ENCODE measurements at regions not wholly inside any gene's neighbourhood (a gene's known extent, or its start where the extent isn't known, plus 50 kb on each side); places are given as distances from the start of the nearest gene placed in this dataset.

- peak; percentile 42 for DNase-seq
These were observed 144.8 kb downstream of the ETS2 start for GRCh38 chr21:38950435-38951094.

GRCh38 chr21:38949070-38949380 is 143.3 kb downstream of the ETS2 start:
- no peak for DNase-seq

DNA sequence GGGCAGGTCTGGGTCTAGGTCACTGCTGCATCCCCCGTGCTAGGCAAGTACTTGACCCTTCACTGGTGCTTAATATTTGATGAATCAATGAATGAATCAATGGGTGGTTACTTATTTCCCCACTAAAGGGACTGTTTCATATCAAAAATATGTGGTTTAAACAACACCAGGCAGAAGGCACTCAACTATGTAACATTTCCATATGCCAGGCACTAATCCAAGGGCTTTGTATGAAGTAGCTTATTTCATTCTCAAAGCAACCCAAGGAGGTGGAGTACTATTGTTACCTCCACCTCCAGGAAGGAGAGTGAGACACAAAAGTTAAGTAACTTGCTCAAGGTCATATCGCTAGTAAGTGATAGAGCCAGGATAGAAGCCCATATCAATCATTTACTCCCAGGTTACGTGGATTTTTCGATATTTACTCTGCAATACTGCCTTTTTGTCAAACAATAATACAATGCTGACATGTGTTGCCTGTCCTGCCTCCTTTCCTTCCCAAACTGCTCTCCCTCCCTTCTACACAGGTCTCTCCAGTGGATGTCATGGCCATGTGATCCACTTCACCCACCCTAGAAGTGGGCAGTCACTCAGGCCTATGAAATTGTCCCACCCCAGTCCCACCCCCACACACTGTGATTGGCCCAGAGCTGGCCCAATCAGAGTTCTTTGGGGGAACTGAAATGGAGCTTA is 142.8 kb downstream of the ETS2 start:
- DNase-seq, result no peak

DNA sequence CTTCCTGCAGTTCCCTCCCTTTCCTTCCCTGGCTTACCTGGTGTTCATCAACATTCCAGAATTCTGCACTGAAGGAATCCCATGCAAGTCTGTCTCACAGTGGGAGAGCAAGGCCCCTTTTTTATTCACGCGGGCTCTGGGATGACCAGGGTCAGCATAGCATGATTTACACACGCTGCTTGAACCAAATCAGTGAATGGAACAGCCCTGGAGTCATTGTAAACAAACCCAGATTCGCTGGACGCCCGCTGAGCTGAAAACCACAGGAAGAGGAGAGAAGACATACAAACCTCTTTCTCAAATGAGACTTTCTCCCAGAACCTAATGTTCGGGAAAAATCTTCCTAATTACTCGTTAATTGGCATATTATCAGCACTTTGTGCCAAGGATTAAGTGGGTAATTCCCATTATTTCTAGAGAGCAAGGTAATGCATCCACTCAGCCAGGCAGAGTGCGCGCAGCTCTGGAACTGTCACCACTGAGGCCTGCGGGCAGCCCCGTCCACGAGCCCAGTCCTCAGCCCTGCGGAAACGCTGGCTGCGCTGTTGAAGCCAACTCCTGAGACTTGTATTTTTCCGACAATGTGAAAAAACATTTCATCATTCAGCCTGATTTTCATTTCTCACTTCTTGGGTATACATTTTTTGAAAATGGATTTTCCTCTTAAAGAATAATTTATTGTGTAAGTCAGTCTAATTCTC is 140.0 kb downstream of the ETS2 start:
- DNase-seq, result no peak

DNA sequence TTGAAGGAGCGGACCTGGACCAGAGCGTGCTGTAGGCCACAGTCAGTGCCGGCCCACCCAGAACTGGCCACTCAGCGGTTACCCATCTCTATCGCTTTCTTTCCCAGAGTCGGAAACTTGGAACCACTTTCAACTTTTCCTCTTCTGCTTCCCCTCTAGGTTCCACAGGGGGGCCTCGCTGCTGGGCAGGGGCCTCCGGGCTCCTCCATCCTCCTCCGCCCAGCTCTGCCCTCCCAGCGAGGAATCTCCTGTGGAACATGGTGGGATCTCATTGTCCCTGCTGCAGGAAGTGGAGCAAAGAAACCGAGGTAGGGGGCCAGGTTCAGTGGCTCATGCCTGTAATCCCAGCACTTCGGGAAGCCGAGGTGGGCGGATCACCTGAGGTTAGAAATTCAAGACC is 139.2 kb downstream of the ETS2 start:
- DNase-seq, result no peak

DNA sequence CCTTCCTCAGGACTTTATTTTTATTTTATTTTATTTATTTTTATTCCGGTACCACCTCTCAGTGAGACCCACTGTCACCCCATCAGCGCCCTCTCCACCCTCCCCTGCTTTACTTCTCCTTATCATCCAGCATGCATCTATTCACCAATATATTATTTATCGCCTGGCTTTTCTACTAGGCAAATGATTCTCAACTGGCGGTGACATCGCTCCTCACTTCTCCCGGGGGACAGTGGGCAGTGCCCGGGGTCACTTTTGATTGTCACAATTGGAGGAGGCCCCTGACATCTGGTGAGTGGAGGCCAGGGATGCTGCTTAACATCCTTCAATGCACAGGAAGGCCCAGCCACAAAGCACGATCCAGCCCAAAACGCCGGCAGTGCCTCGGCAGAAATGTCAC is 138.7 kb downstream of the ETS2 start:
- DNase-seq, result no peak

DNA sequence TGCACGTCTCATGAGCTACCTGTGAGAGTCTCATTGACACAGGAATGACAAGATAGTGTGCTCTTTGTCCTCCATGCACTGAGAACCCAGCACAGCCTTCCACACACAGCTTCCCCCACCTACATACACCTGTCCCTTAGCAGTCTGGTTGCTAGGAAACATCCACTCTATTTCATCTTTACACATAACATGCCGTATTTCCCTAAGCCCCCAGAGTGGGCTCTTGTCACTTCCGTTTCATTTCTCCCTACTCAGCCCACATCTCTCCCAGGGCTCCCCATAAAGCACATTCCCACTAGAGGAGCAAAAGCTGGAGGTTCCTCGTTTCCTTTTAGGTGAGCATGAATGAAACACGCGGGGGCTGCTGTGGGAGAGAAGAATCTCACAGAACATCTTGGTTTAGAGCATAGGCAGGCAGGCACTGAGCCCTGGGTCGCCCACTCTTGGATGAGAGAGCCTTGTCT is 137.1 kb downstream of the ETS2 start:
- no peak for DNase-seq

DNA sequence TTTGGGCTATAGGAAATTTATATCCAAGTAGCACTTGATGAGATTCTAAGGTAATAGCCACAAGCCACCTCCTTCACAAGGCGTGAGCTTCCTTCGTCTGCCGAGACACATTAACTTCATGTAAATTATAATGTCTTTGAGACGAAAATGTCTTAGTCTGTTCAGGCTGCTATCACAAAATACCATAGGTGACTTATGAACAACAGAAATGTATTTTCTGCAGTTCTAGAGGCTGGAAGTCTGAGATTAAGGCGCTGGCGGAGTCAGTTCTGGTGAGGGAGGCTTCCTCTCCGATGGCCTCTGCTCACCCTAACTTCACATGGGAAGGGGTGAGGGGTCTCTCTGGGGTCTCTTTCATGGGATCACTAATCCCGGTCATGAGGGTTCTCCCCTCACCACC is 133.0 kb downstream of the ETS2 start:
- no peak for DNase-seq

GRCh38 chr21:38938343-38938742 is 132.6 kb downstream of the ETS2 start:
- DNase-seq, result no peak

DNA sequence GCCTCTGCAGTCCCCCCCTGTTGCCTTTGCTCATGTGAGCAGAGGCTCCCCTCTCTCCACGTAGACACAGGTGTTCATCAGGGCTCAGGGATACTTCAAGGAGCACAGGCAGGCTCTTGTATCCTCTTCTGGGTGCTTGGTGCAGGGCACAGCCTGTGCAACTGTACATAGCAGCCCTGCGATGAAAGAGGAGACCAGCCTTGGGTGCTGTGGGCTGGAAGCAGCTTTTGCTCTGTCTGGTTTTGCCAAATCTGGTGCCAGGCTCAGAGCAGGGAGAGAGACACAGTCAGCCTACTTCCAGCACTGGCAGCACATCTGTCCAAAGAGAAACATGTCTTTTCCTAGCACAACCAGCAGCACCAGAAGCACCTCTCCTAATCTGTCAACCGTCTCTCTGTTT is 132.1 kb downstream of the ETS2 start:
- DNase-seq, result no peak

DNA sequence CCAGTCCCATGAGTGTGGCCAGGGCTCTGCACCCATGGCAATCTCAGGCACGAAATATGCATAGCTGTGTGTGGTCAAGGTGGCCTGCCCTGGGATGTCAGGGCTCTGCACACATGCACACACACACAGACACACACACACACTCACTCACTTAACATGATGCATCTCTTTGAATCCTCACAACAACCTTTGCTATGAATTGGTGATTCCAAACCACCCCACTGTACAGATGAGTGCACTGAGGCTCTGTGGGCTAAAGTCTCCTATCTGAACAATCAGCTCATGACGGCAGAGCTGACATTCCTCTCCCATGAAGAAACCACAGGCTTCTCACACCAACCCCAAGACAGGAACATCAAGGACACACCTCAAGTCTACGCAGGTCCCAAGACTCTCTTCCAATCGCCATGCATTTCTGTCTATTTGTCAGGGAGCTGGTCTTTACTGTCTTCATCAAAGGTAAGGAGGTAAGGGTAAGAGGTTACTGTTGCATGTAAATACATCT is 131.6 kb downstream of the ETS2 start:
- DNase-seq, result no peak

DNA sequence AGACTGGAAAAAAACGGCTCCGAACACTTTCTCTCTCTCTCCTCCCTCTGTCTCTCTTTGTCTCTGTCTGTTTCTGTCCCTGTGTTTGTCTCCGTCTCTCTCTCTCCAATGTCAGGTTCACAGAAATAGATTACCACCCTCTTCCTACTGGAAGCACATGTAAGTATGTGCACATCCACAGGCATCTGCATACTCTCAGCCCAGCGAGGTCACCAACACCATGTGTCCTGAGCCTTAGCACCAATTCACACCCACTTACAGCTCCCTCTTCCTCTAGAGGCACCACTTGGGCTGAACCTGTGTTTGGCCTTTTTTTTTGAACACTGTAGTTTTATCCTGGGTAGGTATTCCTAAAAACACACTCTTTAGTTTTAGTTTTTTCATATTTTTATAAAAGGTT is 130.5 kb downstream of the ETS2 start:
- no peak for DNase-seq

DNA sequence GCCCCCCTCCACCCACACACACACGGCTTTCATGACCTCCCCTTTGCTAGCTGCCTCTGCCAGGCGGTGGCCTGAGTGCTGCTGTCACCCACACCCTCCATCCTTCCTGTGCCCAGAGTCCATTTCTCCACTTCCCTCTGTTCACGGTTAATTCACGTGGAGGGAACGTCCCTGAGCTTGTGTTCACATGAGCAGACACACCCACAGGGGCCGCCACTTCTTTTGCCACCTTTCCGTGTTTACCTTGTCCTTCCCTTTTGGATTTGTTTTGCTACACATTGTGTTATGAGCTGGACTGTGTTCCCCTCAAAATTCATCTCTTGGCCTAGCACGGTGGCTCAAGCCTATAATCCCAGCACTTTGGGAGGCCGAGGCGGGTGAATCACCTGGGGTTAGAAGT is 128.0 kb downstream of the ETS2 start:
- no peak for DNase-seq

- no peak for DNase-seq
These were observed 125.6 kb downstream of the ETS2 start for GRCh38 chr21:38931291-38931690.

DNA sequence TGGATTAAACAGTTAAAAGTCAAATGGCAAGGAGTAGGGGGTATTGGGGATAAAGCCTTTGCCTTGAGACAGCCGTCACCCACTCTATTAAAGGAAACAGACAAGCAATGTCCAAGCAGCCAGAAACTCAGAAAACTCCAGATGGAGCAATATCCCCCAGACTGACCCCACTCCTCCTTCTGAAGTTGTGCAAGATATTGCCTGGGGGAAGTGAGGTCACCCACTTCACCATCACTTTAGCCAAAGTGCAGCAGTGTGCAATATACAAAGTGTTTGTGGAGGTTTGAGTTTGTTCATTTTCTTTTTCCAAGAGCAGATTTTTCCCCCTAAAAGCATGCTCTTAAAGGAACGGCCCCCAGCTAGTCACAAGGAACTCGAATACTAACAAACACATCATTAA is 125.1 kb downstream of the ETS2 start:
- DNase-seq, result peak; percentile 55

DNA sequence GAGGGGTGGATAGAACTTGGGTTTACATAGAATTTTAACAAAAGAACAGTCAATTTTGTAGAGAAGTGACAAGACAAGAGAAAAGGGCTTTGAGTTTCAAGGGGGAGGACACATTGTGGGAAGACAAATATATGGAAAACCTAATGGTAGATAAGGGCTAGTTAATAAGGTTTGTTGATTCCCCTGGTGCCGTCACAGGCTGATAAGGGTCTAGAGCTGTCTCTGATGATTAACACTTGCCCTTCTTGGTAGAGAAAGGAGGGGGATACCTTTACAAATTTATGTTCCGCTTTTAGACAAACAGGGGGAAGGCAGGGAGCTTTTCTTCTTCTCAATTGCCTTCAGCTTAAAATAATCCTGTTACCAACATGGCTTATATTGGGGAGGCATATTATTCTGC is 124.3 kb downstream of the ETS2 start:
- no peak for DNase-seq

- no peak for DNase-seq
These were observed 123.9 kb downstream of the ETS2 start for GRCh38 chr21:38929652-38930051.

DNA sequence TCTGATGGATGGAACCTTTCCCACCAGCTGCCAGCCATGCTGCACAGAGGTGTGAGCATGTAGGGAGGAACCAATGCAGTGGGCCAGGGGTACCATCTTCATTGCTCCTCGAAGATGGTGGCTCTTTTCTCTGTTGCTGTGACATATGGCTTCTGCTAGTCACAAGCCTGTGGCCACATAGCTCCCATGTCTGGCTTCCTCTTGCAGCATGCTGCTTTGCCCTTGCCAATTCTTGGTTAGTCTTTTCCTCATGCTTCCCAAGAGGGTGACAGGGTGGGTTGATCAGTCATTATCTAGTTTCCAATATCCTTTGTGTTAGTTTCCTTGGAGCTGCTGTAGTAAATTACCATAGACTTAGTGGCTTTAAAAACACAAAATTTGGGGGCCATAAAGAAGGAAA is 123.4 kb downstream of the ETS2 start:
- DNase-seq, result no peak

GRCh38 chr21:38927776-38928175 is 122.0 kb downstream of the ETS2 start:
- DNase-seq, result no peak

DNA sequence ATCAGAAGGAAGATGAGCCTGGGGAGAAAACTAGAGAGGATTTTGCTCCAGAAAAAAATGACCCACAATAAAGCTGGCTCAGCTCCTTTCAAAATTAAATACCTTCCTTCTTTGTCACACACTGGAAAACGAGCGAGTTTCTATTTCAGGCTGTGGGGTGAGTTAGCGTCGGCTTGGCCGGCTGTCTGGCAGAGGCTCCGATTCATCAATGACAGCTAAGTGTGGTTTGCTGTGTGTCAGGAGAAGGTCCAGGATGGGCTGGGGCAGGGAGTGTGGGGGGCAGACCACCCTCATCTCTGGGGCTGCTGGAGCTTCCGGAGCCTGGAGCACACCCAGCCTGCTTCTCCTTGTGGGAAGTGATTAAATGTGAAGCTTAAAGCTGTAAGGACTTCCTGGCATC is 120.2 kb downstream of the ETS2 start:
- peak; percentile 81 for DNase-seq

DNA sequence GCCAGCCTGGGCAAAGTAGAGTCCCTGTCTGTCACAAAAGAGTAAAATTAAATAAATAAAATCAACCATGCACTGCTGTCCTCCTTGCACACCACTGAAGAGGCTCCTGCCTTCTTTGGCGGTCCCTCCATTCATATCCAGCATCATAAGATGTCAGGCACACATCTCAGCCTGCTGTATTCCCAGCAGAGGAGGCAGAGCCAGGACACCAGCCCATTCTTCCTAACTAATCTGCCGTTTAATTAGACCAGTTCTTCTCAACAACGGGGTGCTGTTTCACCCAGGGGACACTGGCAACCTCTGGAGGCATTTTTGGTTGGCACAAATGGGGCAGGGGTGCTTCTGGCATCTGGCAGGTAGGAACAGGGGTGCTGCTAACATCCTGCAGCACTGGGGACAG is 119.7 kb downstream of the ETS2 start:
- DNase-seq, result no peak

DNA sequence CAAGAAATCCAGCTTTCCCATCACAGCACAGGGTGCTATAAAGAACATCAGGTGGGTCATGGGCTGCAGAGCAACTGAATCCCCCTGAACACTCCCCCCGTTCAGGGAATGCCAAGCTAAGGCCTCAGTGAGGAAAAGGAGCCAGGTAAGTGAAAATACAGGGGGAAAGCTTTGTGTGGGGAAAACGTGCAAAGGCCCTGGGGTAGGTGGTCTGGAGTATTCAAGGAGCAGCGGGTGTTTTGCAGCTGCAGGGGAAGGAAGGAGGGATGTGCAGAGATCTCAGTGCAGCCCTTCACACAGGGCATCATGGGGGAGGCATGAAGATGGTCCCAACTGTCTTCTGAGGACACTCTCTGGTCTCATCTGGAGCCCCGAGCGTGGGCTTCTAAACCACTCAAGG is 119.2 kb downstream of the ETS2 start:
- no peak for DNase-seq

DNA sequence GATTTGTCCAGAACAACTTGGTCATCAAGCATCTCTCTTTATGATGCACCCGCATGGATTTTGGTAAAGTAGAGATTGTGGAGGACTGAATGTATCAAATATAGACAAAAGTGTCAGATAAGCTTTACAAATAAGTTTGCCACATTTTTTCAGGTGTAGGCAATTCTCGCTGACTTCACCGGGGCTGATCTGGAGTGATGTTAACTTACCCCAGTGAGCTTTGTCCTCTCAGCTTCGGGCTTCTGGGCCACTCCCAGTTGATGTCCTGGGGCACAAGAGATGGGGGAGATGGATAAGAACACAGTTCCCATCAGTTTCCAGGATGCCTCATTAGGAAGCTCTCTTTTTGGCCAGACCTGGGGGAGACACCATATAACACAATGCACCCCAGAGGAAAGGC is 117.7 kb downstream of the ETS2 start:
- DNase-seq, result no peak
